ENCODE measurements at regions not wholly inside any gene's neighbourhood (a gene's known extent, or its start where the extent isn't known, plus 50 kb on each side); places are given as distances from the start of the nearest gene placed in this dataset.
"Not testable (repeated sequence)": the region's sequence is repeated elsewhere in the genome, so short reads cannot be mapped to it uniquely, and the experiment has no call there.

GRCh38 chr17:68097161-68097805, 61.7 kb downstream of the KPNA2 start:
- WGBS (ENCODE audit: extremely low coverage, insufficient read length, low lambda C conversion rate): no CpG with 5 or more reads among the region's 9 CpGs
- H3K23me2 ChIP-seq (ENCODE audit: insufficient read length, low read depth, low read length, poor library complexity, severe bottlenecking): peaks cover 8% of the 10 kb centered on the region
- H4K8ac ChIP-seq (replicated peaks; ENCODE audit: insufficient read length, low read depth, low read length): no peak overlapping the region
- H2AFZ ChIP-seq (ENCODE audit: low read length): no peak overlapping the region
- no peak overlapping the region for H4K91ac ChIP-seq (ENCODE audit: insufficient read length, low read depth, low read length)
- no peak overlapping the region for H3K4ac ChIP-seq (ENCODE audit: low read depth, low read length)
- no peak overlapping the region for H3K14ac ChIP-seq (ENCODE audit: insufficient read depth, low read length)
- H3T11ph ChIP-seq (ENCODE audit: low read length): no peak overlapping the region
- H2BK15ac ChIP-seq (ENCODE audit: low read depth, low read length): no peak overlapping the region
- Mint-ChIP-seq H3K4me3 (no peak overlapping the region), H3K27me3 (ENCODE audit: low read depth) (peaks cover 19% of the 10 kb centered on the region), H3K27ac (no peak overlapping the region), H3K4me1 (peaks cover 2 to 9% of the 10 kb centered on the region in 2 experiments), H3K36me3 (ENCODE audit: insufficient read depth in 1 of 3, low read depth in 3 of 3) (peaks cover 0 to 11% (median 7%) of the 10 kb centered on the region in 3 experiments; a peak in 3 of 7 replicates), H3K9me3 (peaks cover 3 to 6% of the 10 kb centered on the region in 2 experiments; a peak in 3 of 5 replicates)
- H2BK12ac ChIP-seq (ENCODE audit: insufficient read length, low read depth, low read length): no peak overlapping the region
- H2BK120ac ChIP-seq (ENCODE audit: low read depth, low read length, poor library complexity, severe bottlenecking): no peak overlapping the region
- no peak overlapping the region for H4K5ac ChIP-seq (ENCODE audit: insufficient read length, low read depth, low read length)
- no peak overlapping the region for H2BK5ac ChIP-seq (ENCODE audit: insufficient read length, low read length)
- H3K4me2 ChIP-seq (ENCODE audit: insufficient read depth, insufficient read length, low read length): no peak overlapping the region
- no peaks in the 10 kb centered on the region for H3K79me2 ChIP-seq (ENCODE audit: insufficient read depth, low read length)
- H3K18ac ChIP-seq (ENCODE audit: insufficient read length, low read depth, low read length): no peak overlapping the region
- H2AK5ac ChIP-seq (ENCODE audit: insufficient read length, low read length): no peak overlapping the region
- no peak overlapping the region for H3K9ac ChIP-seq (ENCODE audit: extremely low read depth, insufficient read length, low read length)
- no peak for DNase-seq
- no peak for TF ChIP-seq CTCF (conservative IDR thresholded peaks at IDR 0.05)
- no peak overlapping the region for H2BK20ac ChIP-seq (ENCODE audit: low read depth, low read length, poor library complexity, severe bottlenecking)
- no peak overlapping the region for H3K23ac ChIP-seq (ENCODE audit: insufficient read length, low read depth, low read length)
- no peak overlapping the region for H3K27ac ChIP-seq (ENCODE audit: insufficient read length, low read depth, low read length)
- H3K9me3 ChIP-seq (ENCODE audit: control insufficient read depth, low read depth, low read length): no peaks in the 10 kb centered on the region
- no peaks in the 10 kb centered on the region; the same call in 1 of the 2 replicates for H3K27me3 ChIP-seq (ENCODE audit: insufficient read depth, low read length)
- no peaks in the 10 kb centered on the region for H3K4me1 ChIP-seq (ENCODE audit: insufficient read depth, low read length)
- H4K20me1 ChIP-seq (ENCODE audit: control insufficient read depth, insufficient read depth, insufficient read length): no peaks in the 10 kb centered on the region
- H3K56ac ChIP-seq (ENCODE audit: insufficient read length, low read depth, low read length): no peak overlapping the region
- H3K79me1 ChIP-seq (ENCODE audit: insufficient read depth, low read depth, low read length, poor library complexity, severe bottlenecking): no peaks in the 10 kb centered on the region

GRCh38 chr17:68099341-68099753, 63.8 kb downstream of the KPNA2 start:
- not testable (repeated sequence) for H3K79me2 ChIP-seq (ENCODE audit: insufficient read depth, low read length); H3K23me2 ChIP-seq (ENCODE audit: insufficient read length, low read depth, low read length, poor library complexity, severe bottlenecking); H2BK120ac ChIP-seq (ENCODE audit: low read depth, low read length, poor library complexity, severe bottlenecking); H3K18ac ChIP-seq (ENCODE audit: insufficient read length, low read depth, low read length); H3K79me1 ChIP-seq (ENCODE audit: insufficient read depth, low read depth, low read length, poor library complexity, severe bottlenecking); H3K27ac ChIP-seq (ENCODE audit: insufficient read length, low read depth, low read length); H3K9ac ChIP-seq (ENCODE audit: extremely low read depth, insufficient read length, low read length); H4K5ac ChIP-seq (ENCODE audit: insufficient read length, low read depth, low read length); H2AK5ac ChIP-seq (ENCODE audit: insufficient read length, low read length); H3K14ac ChIP-seq (ENCODE audit: insufficient read depth, low read length); H2BK5ac ChIP-seq (ENCODE audit: insufficient read length, low read length); H4K8ac ChIP-seq (replicated peaks; ENCODE audit: insufficient read length, low read depth, low read length); H2BK15ac ChIP-seq (ENCODE audit: low read depth, low read length); H3K27ac Mint-ChIP-seq; H4K20me1 ChIP-seq (ENCODE audit: control insufficient read depth, insufficient read depth, insufficient read length); H3K56ac ChIP-seq (ENCODE audit: insufficient read length, low read depth, low read length); H2BK12ac ChIP-seq (ENCODE audit: insufficient read length, low read depth, low read length); H3K4me3 Mint-ChIP-seq; H3K9me3 ChIP-seq (ENCODE audit: control insufficient read depth, low read depth, low read length); DNase-seq; H2AFZ ChIP-seq (ENCODE audit: low read length); H4K91ac ChIP-seq (ENCODE audit: insufficient read length, low read depth, low read length); H3K9me3 Mint-ChIP-seq; H2BK20ac ChIP-seq (ENCODE audit: low read depth, low read length, poor library complexity, severe bottlenecking); H3K4me1 ChIP-seq (ENCODE audit: insufficient read depth, low read length); H3K23ac ChIP-seq (ENCODE audit: insufficient read length, low read depth, low read length); H3K4me2 ChIP-seq (ENCODE audit: insufficient read depth, insufficient read length, low read length); H3K4ac ChIP-seq (ENCODE audit: low read depth, low read length); H3T11ph ChIP-seq (ENCODE audit: low read length); H3K27me3 ChIP-seq (ENCODE audit: insufficient read depth, low read length)
- Mint-ChIP-seq H3K36me3 (ENCODE audit: insufficient read depth in 1 of 3, low read depth in 3 of 3) (peaks cover 0 to 11% (median 7%) of the 10 kb centered on the region in 3 experiments; a peak in 3 of 7 replicates), H3K27me3 (ENCODE audit: low read depth) (peaks cover 19% of the 10 kb centered on the region), H3K4me1 (peaks cover 12 to 14% of the 10 kb centered on the region in 2 experiments)
- no CpG with 5 or more reads among the region's 29 CpGs for WGBS (ENCODE audit: extremely low coverage, insufficient read length, low lambda C conversion rate)

Measured in H9 (cell line).